HG02678 (cell line): ENCODE measurements at regions not wholly inside any gene's neighbourhood (a gene's known extent, or its start where the extent isn't known, plus 50 kb on each side); places are given as distances from the start of the nearest gene placed in this dataset.

Experiments used
- ATAC-seq: cut with Tn5 transposase; IDR thresholded peaks from one replicate; pipeline ENCODE4 v1.9.1; 2021; ENCODE audit warnings: mild to moderate bottlenecking, moderate library complexity; ENCODE audit not compliant: unreplicated experiment

GRCh38 chr21:27816301-27816700 lies 849.4 kb upstream of the ADAMTS5 start:
- ATAC-seq, result no peak

GRCh38 chr21:27814226-27814625 lies 847.3 kb upstream of the ADAMTS5 start:
- ATAC-seq, result no peak

GRCh38 chr21:27813750-27814149 lies 846.9 kb upstream of the ADAMTS5 start:
- ATAC-seq, result no peak

GRCh38 chr21:27813344-27813743 lies 846.5 kb upstream of the ADAMTS5 start:
- ATAC-seq, result no peak

- ATAC-seq, result no peak
Observed at GRCh38 chr21:27812279-27812678, 845.4 kb upstream of the ADAMTS5 start.

GRCh38 chr21:27808923-27809322 lies 842.0 kb upstream of the ADAMTS5 start:
- ATAC-seq, result no peak

GRCh38 chr21:27807596-27807995 lies 840.7 kb upstream of the ADAMTS5 start:
- ATAC-seq, result no peak

- ATAC-seq, result no peak
Observed at GRCh38 chr21:27806281-27806680, 839.4 kb upstream of the ADAMTS5 start.

- ATAC-seq, result no peak
Observed at GRCh38 chr21:27805696-27806095, 838.8 kb upstream of the ADAMTS5 start.

GRCh38 chr21:27804515-27804914 lies 837.6 kb upstream of the ADAMTS5 start:
- no peak for ATAC-seq

GRCh38 chr21:27803571-27803970 lies 836.7 kb upstream of the ADAMTS5 start:
- ATAC-seq, result no peak

GRCh38 chr21:27802816-27803475 lies 836.1 kb upstream of the ADAMTS5 start:
- ATAC-seq, result no peak

GRCh38 chr21:27799861-27800260 lies 833.0 kb upstream of the ADAMTS5 start:
- no peak for ATAC-seq

GRCh38 chr21:27796106-27796505 lies 829.2 kb upstream of the ADAMTS5 start:
- no peak for ATAC-seq

GRCh38 chr21:27795418-27795817 lies 828.5 kb upstream of the ADAMTS5 start:
- no peak for ATAC-seq

GRCh38 chr21:27793901-27794300 lies 827.0 kb upstream of the ADAMTS5 start:
- ATAC-seq, result no peak

GRCh38 chr21:27787046-27787445 lies 820.2 kb upstream of the ADAMTS5 start:
- no peak for ATAC-seq

- no peak for ATAC-seq
Observed at GRCh38 chr21:27779606-27780005, 812.7 kb upstream of the ADAMTS5 start.

GRCh38 chr21:27776925-27777553 lies 810.2 kb upstream of the ADAMTS5 start:
- no peak for ATAC-seq

- ATAC-seq, result no peak
Observed at GRCh38 chr21:27772816-27773215, 805.9 kb upstream of the ADAMTS5 start.

GRCh38 chr21:27771938-27772483 lies 805.1 kb upstream of the ADAMTS5 start:
- no peak for ATAC-seq

- no peak for ATAC-seq
Observed at GRCh38 chr21:27769763-27770162, 802.9 kb upstream of the ADAMTS5 start.
